IMR-90 (cell line): ENCODE measurements at regions not wholly inside any gene's neighbourhood (a gene's known extent, or its start where the extent isn't known, plus 50 kb on each side); places are given as distances from the start of the nearest gene placed in this dataset.

Experiments
- ATAC-seq: fragments of 200-7000 bp; cut with Tn5 transposase; 2 replicates; pipeline ENCODE4 v1.9.1; 2020; ENCODE audit warnings: low read depth, mild to moderate bottlenecking, moderate library complexity
- BruUV-seq: library from RNA; stranded (reverse); fragments of 400-500 nt; replicated peaks from 2 replicates; lab custom pipeline; 2021; lab: Mats Ljungman, UMichigan
- CTCF ChIA-PET: fragments of 300-600 bp; formaldehyde crosslinking; extraction: SDS; loops from one replicate; lab custom pipeline; 2021; ENCODE audit warnings: antibody characterized with exemption; lab: Yijun Ruan, JAX
- POLR2A ChIA-PET: fragments of 300-600 bp; sonication (Branson Sonifier 250); formaldehyde crosslinking; loops from one replicate; lab custom pipeline; 2022; ENCODE audit warnings: antibody characterized with exemption; ENCODE audit not compliant: unreplicated experiment; lab: Charles Lee
- DNase-seq: peaks from one replicate; pipeline ENCODE4 v3.0.0; 2013
- H2AFZ ChIP-seq: replicated peaks from 2 replicates; pipeline ENCODE3; 2013; ENCODE audit warnings: low read length, mild to moderate bottlenecking; ENCODE audit not compliant: poor library complexity
- H2AK5ac ChIP-seq: 2 replicates; pipeline ENCODE4 v1.6.1; 2013; ENCODE audit warnings: low read depth, low read length, inconsistent platforms
- H2AK9ac ChIP-seq: replicated peaks from 2 replicates; pipeline ENCODE3; 2013; ENCODE audit warnings: mild to moderate bottlenecking, low read depth, low read length, moderate library complexity; ENCODE audit not compliant: poor library complexity
- H2BK120ac ChIP-seq: 2 replicates; pipeline ENCODE4 v1.6.1; 2013; ENCODE audit warnings: low read depth, low read length, inconsistent platforms
- H2BK15ac ChIP-seq: 3 replicates; pipeline ENCODE4 v1.6.1; 2013; ENCODE audit warnings: low read depth, low read length, inconsistent platforms
- H2BK20ac ChIP-seq: 2 replicates; pipeline ENCODE4 v1.6.1; 2013; ENCODE audit warnings: low read depth, mild to moderate bottlenecking, inconsistent platforms, low read length, moderate library complexity
- H2BK5ac ChIP-seq: 2 replicates; pipeline ENCODE4 v1.6.1; 2013; ENCODE audit warnings: mild to moderate bottlenecking, low read depth, low read length, inconsistent platforms; ENCODE audit not compliant: poor library complexity, severe bottlenecking
- H3K14ac ChIP-seq: replicated peaks from 2 replicates; pipeline ENCODE4 v1.6.1; 2013; ENCODE audit warnings: low read depth, low read length, inconsistent platforms
- H3K18ac ChIP-seq: 2 replicates; pipeline ENCODE4 v1.6.1; 2013; ENCODE audit warnings: low read depth, low read length, control low read depth
- H3K23ac ChIP-seq: 2 replicates; pipeline ENCODE4 v1.6.1; 2013; ENCODE audit warnings: low read depth, low read length, inconsistent platforms
- H3K27ac ChIP-seq: 2 replicates; pipeline ENCODE4 v1.5.1; 2013; ENCODE audit warnings: mild to moderate bottlenecking, control low read depth, low read length; ENCODE audit not compliant: insufficient read depth
- H3K27me3 ChIP-seq: 2 replicates; pipeline ENCODE4 v1.6.1; 2013; ENCODE audit warnings: low read length; ENCODE audit not compliant: control insufficient read depth, insufficient read depth
- H3K36me3 ChIP-seq: 2 replicates; pipeline ENCODE4 v1.6.1; 2013; ENCODE audit warnings: low read length, mixed read lengths; ENCODE audit not compliant: control insufficient read depth, insufficient read depth
- H3K4ac ChIP-seq: 2 replicates; pipeline ENCODE4 v1.6.1; 2013; ENCODE audit warnings: low read depth, low read length, inconsistent platforms
- H3K4me1 ChIP-seq: 2 replicates; pipeline ENCODE4 v1.6.1; 2013; ENCODE audit warnings: low read length, mixed read lengths; ENCODE audit not compliant: control insufficient read depth, insufficient read depth
- H3K4me2 ChIP-seq: 2 replicates; pipeline ENCODE4 v1.6.1; 2013; ENCODE audit warnings: low read depth, mild to moderate bottlenecking, control low read depth, low read length, moderate library complexity
- H3K4me3 ChIP-seq: 2 replicates; pipeline ENCODE4 v1.5.1; 2013; ENCODE audit warnings: low read depth, mild to moderate bottlenecking, control low read depth, low read length, moderate library complexity; ENCODE audit not compliant: insufficient read depth
- H3K56ac ChIP-seq: 2 replicates; pipeline ENCODE4 v1.6.1; 2013; ENCODE audit warnings: low read length, inconsistent platforms; ENCODE audit not compliant: insufficient read depth; ENCODE audit errors: extremely low read depth
- H3K79me1 ChIP-seq, 2 experiments: 2 replicates each; pipeline ENCODE4 v1.6.1; 2013; ENCODE audit warnings: low read length in 2 of 2, inconsistent platforms in 1 of 2, low read depth in 1 of 2
- H3K9ac ChIP-seq: 2 replicates; pipeline ENCODE4 v1.6.1; 2013; ENCODE audit warnings: low read depth, low read length, control low read depth
- H3K9me1 ChIP-seq: 2 replicates; pipeline ENCODE4 v1.6.1; 2013; ENCODE audit warnings: low read length, inconsistent platforms; ENCODE audit not compliant: insufficient read depth
- H3K9me3 ChIP-seq: 2 replicates; pipeline ENCODE4 v1.6.1; 2013; ENCODE audit warnings: low read length; ENCODE audit not compliant: control insufficient read depth, insufficient read depth
- H4K20me1 ChIP-seq: 2 replicates; pipeline ENCODE4 v1.6.1; 2013; ENCODE audit warnings: low read length, inconsistent platforms; ENCODE audit not compliant: insufficient read depth
- H4K5ac ChIP-seq: 2 replicates; pipeline ENCODE4 v1.6.1; 2013; ENCODE audit warnings: mild to moderate bottlenecking, low read depth, low read length, control low read depth
- H4K8ac ChIP-seq, 2 experiments: 2 replicates each; pipeline ENCODE4 v1.6.1; 2013; ENCODE audit warnings: low read depth in 2 of 2, low read length in 2 of 2, control low read depth in 1 of 2, inconsistent platforms in 1 of 2
- H4K91ac ChIP-seq: 2 replicates; pipeline ENCODE4 v1.6.1; 2013; ENCODE audit warnings: low read depth, low read length, inconsistent platforms; ENCODE audit not compliant: insufficient read depth
- CEBPB ChIP-seq: IDR thresholded peaks from 2 replicates; pipeline ENCODE4 v1.6.1; 2012; ENCODE audit warnings: low read depth, low read length, improper control_type of control experiment
- FOS ChIP-seq: fragments of 150-350 bp; IDR thresholded peaks from 2 replicates; pipeline ENCODE4 v1.6.1; 2016; ENCODE audit warnings: low read depth, low read length
- MAZ ChIP-seq: IDR thresholded peaks from 2 replicates; pipeline ENCODE4 v1.6.1; 2012; ENCODE audit warnings: low read depth, mild to moderate bottlenecking, low read length, improper control_type of control experiment, moderate library complexity, borderline replicate concordance
- MXI1 ChIP-seq: IDR thresholded peaks from 2 replicates; pipeline ENCODE4 v1.6.1; 2012; ENCODE audit warnings: low read depth, mild to moderate bottlenecking, low read length, moderate library complexity, borderline replicate concordance
- RCOR1 ChIP-seq: IDR thresholded peaks from 2 replicates; pipeline ENCODE4 v1.6.1; 2012; ENCODE audit warnings: mild to moderate bottlenecking, low read length, improper control_type of control experiment; ENCODE audit not compliant: insufficient replicate concordance
- RFX5 ChIP-seq: IDR thresholded peaks from 2 replicates; pipeline ENCODE4 v1.8.0; 2012; ENCODE audit warnings: low read depth, mild to moderate bottlenecking, low read length, moderate library complexity
- SMC3 ChIP-seq: fragments of 150-350 bp; IDR thresholded peaks from 2 replicates; pipeline ENCODE4 v1.6.1; 2016; ENCODE audit warnings: low read depth, mild to moderate bottlenecking, antibody characterized with exemption, low read length, moderate library complexity
- WGBS, 2 experiments: methylation state at CpG; one replicate each; pipeline versions ENCODE4 v1.1.5 to v1.1.7; 2013; ENCODE audit warnings: missing lambda C conversion rate in 2 of 2; ENCODE audit not compliant: insufficient read length in 1 of 2; ENCODE audit errors: extremely low coverage in 2 of 2; 5-methylcytosine and 5-hydroxymethylcytosine counted together
- dilution Hi-C: fragments of 300-500 bp; cut with HindIII; formaldehyde crosslinking; loops from one replicate; pipeline ENCODE4 v1.14.3; 2018; ENCODE audit warnings: low sequenced_read_pairs; ENCODE audit not compliant: unreplicated experiment
- in situ Hi-C: fragments of 300-500 bp; cut with MboI; formaldehyde crosslinking; loops from 3 replicates; pipeline ENCODE4 v1.14.3; 2019; ENCODE audit warnings: low sequenced_read_pairs, inconsistent platforms, mixed read lengths
- intact Hi-C: fragments of 100-400 bp; cut with micrococcal nuclease; formaldehyde crosslinking; loops from 2 replicates; pipeline ENCODE4 v1.10.0; 2022

- in situ Hi-C loops, result no loop called here
- Histone ChIP-seq H2BK20ac (no peak overlapping the region), H3K9ac (no peak overlapping the region), H4K20me1 (no peaks in the 10 kb centered on the region), H4K5ac (no peak overlapping the region), H2AK5ac (no peak overlapping the region), H2BK15ac (no peak overlapping the region), H3K9me1 (no peaks in the 10 kb centered on the region), H2AK9ac (no peak overlapping the region), H3K4me3 (no peak overlapping the region), H3K79me1 (no peaks in the 10 kb centered on the region), H3K56ac (no peak overlapping the region), H3K27me3 (no peaks in the 10 kb centered on the region), H3K4me1 (no peaks in the 10 kb centered on the region; the same call in 1 of the 2 replicates), H4K8ac (no peak overlapping the region; a peak in 1 of 4 replicates), H3K23ac (no peak overlapping the region), H4K91ac (no peak overlapping the region), H3K9me3 (no peaks in the 10 kb centered on the region), H3K14ac (no peak overlapping the region), H3K4ac (no peak overlapping the region), H3K18ac (no peak overlapping the region), H3K4me2 (no peak overlapping the region), H3K27ac (no peak overlapping the region), H3K36me3 (no peaks in the 10 kb centered on the region), H2AFZ (no peak overlapping the region), H2BK120ac (no peak overlapping the region), H2BK5ac (no peak overlapping the region)
- WGBS, 2 experiments, result no CpG with 5 or more reads among the region's 1 CpG
- DNase-seq (no peak), ATAC-seq (no peak)
- intact Hi-C loops, result loop anchor here (5.0 to 10.0 kb wide), 2 partner anchors 89 to 451 kb away; no protein-coding TSS in a partner anchor
- BruUV-seq, result no TSS peak
- ChIA-PET CTCF (no interaction called here), POLR2A (no interaction called here)
- no peak for TF ChIP-seq MAZ
- no peak for TF ChIP-seq RCOR1
- TF ChIP-seq MXI1, result no peak
- TF ChIP-seq SMC3, result no peak
- no peak for TF ChIP-seq FOS
- no peak for TF ChIP-seq RFX5
- TF ChIP-seq CEBPB, result no peak
- dilution Hi-C loops, result no loop called here
These were observed 476.7 kb downstream of the LTN1 start for GRCh38 chr21:28516021-28516420.
